HCT116 (cell line): ENCODE measurements at regions not wholly inside any gene's neighbourhood (a gene's known extent, or its start where the extent isn't known, plus 50 kb on each side); places are given as distances from the start of the nearest gene placed in this dataset.

Experiments
- CEBPB ChIP-seq: IDR thresholded peaks from 2 replicates; pipeline ENCODE4 v1.6.1; 2012; ENCODE audit warnings: low read depth
- EZH2 ChIP-seq: fragments of 200-600 bp; sonication (generic); IDR thresholded peaks from 2 replicates; pipeline ENCODE4 v1.6.1; 2017; ENCODE audit warnings: antibody characterized with exemption, mixed run types
- EZH2phosphoT487 ChIP-seq: fragments of 200-600 bp; IDR thresholded peaks from 2 replicates; pipeline ENCODE4 v1.6.1; 2018; ENCODE audit warnings: antibody characterized with exemption, borderline replicate concordance
- JUND ChIP-seq: IDR thresholded peaks from 2 replicates; pipeline ENCODE4 v1.6.1; 2012
- POLR2A ChIP-seq: IDR thresholded peaks from 2 replicates; pipeline ENCODE4 v1.7.0; 2011; ENCODE audit warnings: borderline replicate concordance; ENCODE audit not compliant: insufficient read depth, insufficient read length; ENCODE audit errors: extremely low read depth
- POLR2AphosphoS5 ChIP-seq: IDR thresholded peaks from 2 replicates; pipeline ENCODE4 v1.6.1; 2011; ENCODE audit warnings: mild to moderate bottlenecking, low read depth, low read length, moderate library complexity
- SIN3A ChIP-seq: IDR thresholded peaks from 2 replicates; pipeline ENCODE4 v1.6.1; 2012; ENCODE audit warnings: low read depth
- TCF7L2 ChIP-seq: IDR thresholded peaks from 2 replicates; pipeline ENCODE4 v1.7.0; 2011; ENCODE audit warnings: borderline replicate concordance, inconsistent platforms; ENCODE audit not compliant: insufficient read depth, insufficient read length; ENCODE audit errors: extremely low read depth
- ZNF274 ChIP-seq: fragments of 200-500 bp; sonication (Bioruptor generic); IDR thresholded peaks from 2 replicates; pipeline ENCODE4 v1.6.1; 2014; ENCODE audit warnings: mild to moderate bottlenecking, low read depth, low read length, inconsistent platforms
- TF ChIP-seq, protein P1 (sequence below), 3 experiments: fragments of 200-600 bp in 1 of 3; sonication (generic) in 1 of 3; IDR thresholded peaks in 2 of 3; conservative IDR thresholded peaks in 1 of 3; 2 replicates each; pipeline ENCODE4 v1.5.1; 2012 to 2017; ENCODE audit warnings: low read depth in 2 of 3, low read length in 2 of 3, antibody characterized with exemption in 1 of 3, borderline replicate concordance in 1 of 3, control low read depth in 1 of 3, mild to moderate bottlenecking in 1 of 3, mixed read lengths in 1 of 3, mixed run types in 1 of 3, moderate library complexity in 1 of 3; ENCODE audit not compliant: insufficient read depth in 1 of 3
- TF ChIP-seq, protein P2 (sequence below): IDR thresholded peaks from 2 replicates; pipeline ENCODE4 v1.6.1; 2012; ENCODE audit warnings: low read depth
- TF ChIP-seq, protein P3 (sequence below): IDR thresholded peaks from 2 replicates; pipeline ENCODE4 v1.6.1; 2012

DNA sequence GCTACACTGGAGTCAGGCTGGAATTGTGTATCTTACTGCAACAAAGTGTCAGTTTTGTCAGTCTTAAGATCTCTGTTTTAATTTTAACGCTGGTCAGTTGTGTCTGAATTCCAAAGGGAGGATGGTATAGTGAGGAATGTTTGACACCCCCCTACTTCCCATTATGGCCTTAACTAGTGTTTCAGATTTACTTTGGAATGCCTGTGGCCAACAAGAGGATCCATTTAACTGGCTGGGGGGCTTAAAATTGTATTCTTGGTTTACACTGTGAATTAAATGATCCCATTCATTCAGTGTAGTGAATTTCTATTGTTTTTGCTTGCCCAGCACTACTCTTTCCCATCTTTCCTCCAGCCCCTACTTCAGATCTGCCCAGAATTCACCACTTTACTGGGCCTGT lies 75.8 kb upstream of the IQCM start:
- no peak for TF ChIP-seq POLR2AphosphoS5
- no peak for TF ChIP-seq SIN3A
- no peak for TF ChIP-seq EZH2phosphoT487
- TF ChIP-seq EZH2: no peak
- TF ChIP-seq, protein P1, sequence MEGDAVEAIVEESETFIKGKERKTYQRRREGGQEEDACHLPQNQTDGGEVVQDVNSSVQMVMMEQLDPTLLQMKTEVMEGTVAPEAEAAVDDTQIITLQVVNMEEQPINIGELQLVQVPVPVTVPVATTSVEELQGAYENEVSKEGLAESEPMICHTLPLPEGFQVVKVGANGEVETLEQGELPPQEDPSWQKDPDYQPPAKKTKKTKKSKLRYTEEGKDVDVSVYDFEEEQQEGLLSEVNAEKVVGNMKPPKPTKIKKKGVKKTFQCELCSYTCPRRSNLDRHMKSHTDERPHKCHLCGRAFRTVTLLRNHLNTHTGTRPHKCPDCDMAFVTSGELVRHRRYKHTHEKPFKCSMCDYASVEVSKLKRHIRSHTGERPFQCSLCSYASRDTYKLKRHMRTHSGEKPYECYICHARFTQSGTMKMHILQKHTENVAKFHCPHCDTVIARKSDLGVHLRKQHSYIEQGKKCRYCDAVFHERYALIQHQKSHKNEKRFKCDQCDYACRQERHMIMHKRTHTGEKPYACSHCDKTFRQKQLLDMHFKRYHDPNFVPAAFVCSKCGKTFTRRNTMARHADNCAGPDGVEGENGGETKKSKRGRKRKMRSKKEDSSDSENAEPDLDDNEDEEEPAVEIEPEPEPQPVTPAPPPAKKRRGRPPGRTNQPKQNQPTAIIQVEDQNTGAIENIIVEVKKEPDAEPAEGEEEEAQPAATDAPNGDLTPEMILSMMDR (IDR thresholded peaks at IDR 0.05 in 2 of 3, conservative IDR thresholded peaks at IDR 0.05 in 1 of 3; ENCODE audit: borderline replicate concordance in 1 of 3, insufficient read depth in 1 of 3, low read depth in 2 of 3, low read length in 2 of 3): no peak
- no peak for TF ChIP-seq CEBPB
- TF ChIP-seq POLR2A: no peak
- TF ChIP-seq, protein P2, sequence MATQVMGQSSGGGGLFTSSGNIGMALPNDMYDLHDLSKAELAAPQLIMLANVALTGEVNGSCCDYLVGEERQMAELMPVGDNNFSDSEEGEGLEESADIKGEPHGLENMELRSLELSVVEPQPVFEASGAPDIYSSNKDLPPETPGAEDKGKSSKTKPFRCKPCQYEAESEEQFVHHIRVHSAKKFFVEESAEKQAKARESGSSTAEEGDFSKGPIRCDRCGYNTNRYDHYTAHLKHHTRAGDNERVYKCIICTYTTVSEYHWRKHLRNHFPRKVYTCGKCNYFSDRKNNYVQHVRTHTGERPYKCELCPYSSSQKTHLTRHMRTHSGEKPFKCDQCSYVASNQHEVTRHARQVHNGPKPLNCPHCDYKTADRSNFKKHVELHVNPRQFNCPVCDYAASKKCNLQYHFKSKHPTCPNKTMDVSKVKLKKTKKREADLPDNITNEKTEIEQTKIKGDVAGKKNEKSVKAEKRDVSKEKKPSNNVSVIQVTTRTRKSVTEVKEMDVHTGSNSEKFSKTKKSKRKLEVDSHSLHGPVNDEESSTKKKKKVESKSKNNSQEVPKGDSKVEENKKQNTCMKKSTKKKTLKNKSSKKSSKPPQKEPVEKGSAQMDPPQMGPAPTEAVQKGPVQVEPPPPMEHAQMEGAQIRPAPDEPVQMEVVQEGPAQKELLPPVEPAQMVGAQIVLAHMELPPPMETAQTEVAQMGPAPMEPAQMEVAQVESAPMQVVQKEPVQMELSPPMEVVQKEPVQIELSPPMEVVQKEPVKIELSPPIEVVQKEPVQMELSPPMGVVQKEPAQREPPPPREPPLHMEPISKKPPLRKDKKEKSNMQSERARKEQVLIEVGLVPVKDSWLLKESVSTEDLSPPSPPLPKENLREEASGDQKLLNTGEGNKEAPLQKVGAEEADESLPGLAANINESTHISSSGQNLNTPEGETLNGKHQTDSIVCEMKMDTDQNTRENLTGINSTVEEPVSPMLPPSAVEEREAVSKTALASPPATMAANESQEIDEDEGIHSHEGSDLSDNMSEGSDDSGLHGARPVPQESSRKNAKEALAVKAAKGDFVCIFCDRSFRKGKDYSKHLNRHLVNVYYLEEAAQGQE: no peak
- TF ChIP-seq TCF7L2: no peak
- no peak for TF ChIP-seq ZNF274
- TF ChIP-seq, protein P3, sequence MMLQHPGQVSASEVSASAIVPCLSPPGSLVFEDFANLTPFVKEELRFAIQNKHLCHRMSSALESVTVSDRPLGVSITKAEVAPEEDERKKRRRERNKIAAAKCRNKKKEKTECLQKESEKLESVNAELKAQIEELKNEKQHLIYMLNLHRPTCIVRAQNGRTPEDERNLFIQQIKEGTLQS: no peak
- no peak for TF ChIP-seq JUND
